Motor neuron (in vitro differentiated cells): ENCODE measurements at regions not wholly inside any gene's neighbourhood (a gene's known extent, or its start where the extent isn't known, plus 50 kb on each side); places are given as distances from the start of the nearest gene placed in this dataset.

Experiments used
- ATAC-seq, 8 experiments: fragments of 200-7000 bp; cut with Tn5 transposase; replicated peaks in 6 of 8; 2 replicates each; pipeline ENCODE4 v1.8.0; 2021; ENCODE audit warnings: mild to moderate bottlenecking in 8 of 8, moderate library complexity in 8 of 8
- H3K27ac ChIP-seq, 2 donors: fragments of 250-450 bp; sonication (Bioruptor Pico); 2 replicates each; pipeline ENCODE4 v1.9.0; 2021; ENCODE audit warnings: antibody characterized with exemption in 2 of 2, mild to moderate bottlenecking in 2 of 2, moderate library complexity in 1 of 2
- H3K4me1 ChIP-seq, 2 donors: fragments of 250-450 bp; sonication (Bioruptor Pico); replicated peaks in 1 of 2; 2 replicates each; pipeline ENCODE4 v1.6.1; 2021; ENCODE audit warnings: antibody characterized with exemption in 2 of 2, mild to moderate bottlenecking in 2 of 2, moderate library complexity in 1 of 2
- H3K4me3 ChIP-seq, 5 donors: fragments of 250-450 bp; sonication (Bioruptor Pico); 2 replicates each; pipeline ENCODE4 v1.9.0; 2021; ENCODE audit warnings: antibody characterized with exemption in 5 of 5, mild to moderate bottlenecking in 5 of 5, moderate library complexity in 4 of 5
- WGBS, 10 experiments: fragments of 450-650 bp; shearing (Covaris generic); methylation state at CpG; one replicate each; pipeline ENCODE4 v1.0.0; 2022; 5-methylcytosine and 5-hydroxymethylcytosine counted together
- in situ Hi-C, 9 experiments: fragments of 400-800 bp; cut with MboI; loops; one replicate each; pipeline ENCODE4 v1.15.0; 2021; ENCODE audit warnings: low sequenced_read_pairs in 9 of 9, low pct_unique_long_range_greater_than_20kb in 2 of 9; ENCODE audit not compliant: unreplicated experiment in 9 of 9

- H3K4me1 ChIP-seq, result no peaks in the 10 kb centered on the region
- H3K4me3 ChIP-seq, result no peak overlapping the region
- in situ Hi-C loops, result no loop called here
- H3K27ac ChIP-seq, result no peak overlapping the region
- WGBS, 10 experiments, result 4 to 94% (median 67%) methylated on average over 2 to 4 of the region's 4 CpGs
- no peak for ATAC-seq
These were observed 1663.3 kb downstream of the EFNB2 start for GRCh38 chr13:104872153-104872552.

GRCh38 chr13:104871456-104871855, 1664.0 kb downstream of the EFNB2 start:
- H3K27ac ChIP-seq, result no peak overlapping the region
- 27 to 100% (median 93%) methylated on average over 2 to 3 of the region's 3 CpGs for WGBS, 10 experiments
- no peak for ATAC-seq
- no peak overlapping the region for H3K4me3 ChIP-seq
- in situ Hi-C loops, result no loop called here
- H3K4me1 ChIP-seq, result no peaks in the 10 kb centered on the region

GRCh38 chr13:104869501-104869900, 1666.0 kb downstream of the EFNB2 start:
- no peak overlapping the region for H3K4me3 ChIP-seq
- no peaks in the 10 kb centered on the region for H3K4me1 ChIP-seq
- ATAC-seq, result no peak
- in situ Hi-C loops, result no loop called here
- H3K27ac ChIP-seq, result no peak overlapping the region

- Histone ChIP-seq H3K4me3 (no peak overlapping the region), H3K4me1 (no peaks in the 10 kb centered on the region), H3K27ac (no peak overlapping the region)
- 14 to 100% (median 40%) methylated on average over 1 to 2 of the region's 2 CpGs; no CpG with 5 or more reads in 2 of the 10 experiments for WGBS, 10 experiments
- in situ Hi-C loops, result no loop called here
- no peak for ATAC-seq
These were observed 1666.7 kb downstream of the EFNB2 start for GRCh38 chr13:104868806-104869205.

GRCh38 chr13:104855581-104855980, 1679.9 kb downstream of the EFNB2 start:
- WGBS, 10 experiments, result 10 to 83% methylated on average over 1 of the region's 1 CpG; no CpG with 5 or more reads in 8 of the 10 experiments
- Histone ChIP-seq H3K4me1 (no peaks in the 10 kb centered on the region), H3K27ac (no peak overlapping the region), H3K4me3 (no peak overlapping the region)
- no peak for ATAC-seq
- in situ Hi-C loops, result no loop called here

GRCh38 chr13:104854698-104855097, 1680.8 kb downstream of the EFNB2 start:
- 6 to 100% (median 100%) methylated on average over 2 to 5 of the region's 5 CpGs; no CpG with 5 or more reads in 3 of the 10 experiments for WGBS, 10 experiments
- ATAC-seq, result no peak
- H3K27ac ChIP-seq, result no peak overlapping the region
- no peaks in the 10 kb centered on the region for H3K4me1 ChIP-seq
- H3K4me3 ChIP-seq, result no peak overlapping the region
- in situ Hi-C loops, result no loop called here

- no peak for ATAC-seq
- WGBS, 10 experiments, result 13 to 82% (median 73%) methylated on average over 3 to 6 of the region's 8 CpGs; no CpG with 5 or more reads in 4 of the 10 experiments
- Histone ChIP-seq H3K27ac (no peak overlapping the region), H3K4me3 (no peak overlapping the region), H3K4me1 (no peaks in the 10 kb centered on the region)
- in situ Hi-C loops, result no loop called here
These were observed 1681.5 kb downstream of the EFNB2 start for GRCh38 chr13:104854007-104854406.

GRCh38 chr13:104847922-104848321, 1687.5 kb downstream of the EFNB2 start:
- in situ Hi-C loops, result no loop called here
- H3K4me3 ChIP-seq, result no peak overlapping the region
- no peak for ATAC-seq
- H3K4me1 ChIP-seq, result peaks cover 0 to 3% of the 10 kb centered on the region in 2 donors
- WGBS, 10 experiments, result 0 to 94% (median 80%) methylated on average over 1 to 3 of the region's 3 CpGs; no CpG with 5 or more reads in 3 of the 10 experiments
- H3K27ac ChIP-seq, result no peak overlapping the region

- no peak for ATAC-seq
- in situ Hi-C loops, result no loop called here
- Histone ChIP-seq H3K27ac (no peak overlapping the region), H3K4me3 (no peak overlapping the region), H3K4me1 (peaks cover 0 to 3% of the 10 kb centered on the region in 2 donors)
These were observed 1692.1 kb downstream of the EFNB2 start for GRCh38 chr13:104843401-104843800.

- ATAC-seq, result no peak
- no peak overlapping the region for H3K27ac ChIP-seq
- 21 to 100% (median 89%) methylated on average over 1 to 6 of the region's 6 CpGs; no CpG with 5 or more reads in 1 of the 10 experiments for WGBS, 10 experiments
- in situ Hi-C loops, result no loop called here
- no peaks in the 10 kb centered on the region for H3K4me1 ChIP-seq
- H3K4me3 ChIP-seq, result no peak overlapping the region
These were observed 1694.4 kb downstream of the EFNB2 start for GRCh38 chr13:104841110-104841509.

GRCh38 chr13:104837756-104838155, 1697.7 kb downstream of the EFNB2 start:
- no peaks in the 10 kb centered on the region for H3K4me1 ChIP-seq
- ATAC-seq, result no peak
- H3K27ac ChIP-seq, result no peak overlapping the region
- 0 to 83% (median 63%) methylated on average over 1 to 3 of the region's 3 CpGs; no CpG with 5 or more reads in 1 of the 10 experiments for WGBS, 10 experiments
- H3K4me3 ChIP-seq, result no peak overlapping the region
- in situ Hi-C loops, result no loop called here

- ATAC-seq, result no peak
- Histone ChIP-seq H3K4me1 (no peaks in the 10 kb centered on the region), H3K27ac (no peak overlapping the region), H3K4me3 (no peak overlapping the region)
- in situ Hi-C loops, result no loop called here
- WGBS, 10 experiments, result 0 to 89% (median 45%) methylated on average over 1 of the region's 1 CpG; no CpG with 5 or more reads in 2 of the 10 experiments
These were observed 1702.2 kb downstream of the EFNB2 start for GRCh38 chr13:104833221-104833620.

- Histone ChIP-seq H3K4me3 (no peak overlapping the region), H3K27ac (no peak overlapping the region), H3K4me1 (no peaks in the 10 kb centered on the region)
- ATAC-seq, result no peak
- WGBS, 10 experiments, result 21 to 93% (median 75%) methylated on average over 2 to 4 of the region's 4 CpGs
- in situ Hi-C loops, result no loop called here
These were observed 1703.2 kb downstream of the EFNB2 start for GRCh38 chr13:104832231-104832630.

GRCh38 chr13:104831831-104832230, 1703.6 kb downstream of the EFNB2 start:
- WGBS, 10 experiments, result 45 to 93% (median 83%) methylated on average over 1 to 6 of the region's 6 CpGs; no CpG with 5 or more reads in 1 of the 10 experiments
- no peak overlapping the region for H3K4me3 ChIP-seq
- in situ Hi-C loops, result no loop called here
- ATAC-seq, result no peak
- H3K27ac ChIP-seq, result no peak overlapping the region
- H3K4me1 ChIP-seq, result no peaks in the 10 kb centered on the region
